Bone marrow (tissue), 2 donors: ENCODE measurements at regions not wholly inside any gene's neighbourhood (a gene's known extent, or its start where the extent isn't known, plus 50 kb on each side); places are given as distances from the start of the nearest gene placed in this dataset.
"Not testable (repeated sequence)": the region's sequence is repeated elsewhere in the genome, so short reads cannot be mapped to it uniquely, and the experiment has no call there.

Experiments
- DNase-seq, 2 donors: peaks; one replicate each; lab custom pipeline; 2025; lab: John Stamatoyannopoulos, UW

DNA sequence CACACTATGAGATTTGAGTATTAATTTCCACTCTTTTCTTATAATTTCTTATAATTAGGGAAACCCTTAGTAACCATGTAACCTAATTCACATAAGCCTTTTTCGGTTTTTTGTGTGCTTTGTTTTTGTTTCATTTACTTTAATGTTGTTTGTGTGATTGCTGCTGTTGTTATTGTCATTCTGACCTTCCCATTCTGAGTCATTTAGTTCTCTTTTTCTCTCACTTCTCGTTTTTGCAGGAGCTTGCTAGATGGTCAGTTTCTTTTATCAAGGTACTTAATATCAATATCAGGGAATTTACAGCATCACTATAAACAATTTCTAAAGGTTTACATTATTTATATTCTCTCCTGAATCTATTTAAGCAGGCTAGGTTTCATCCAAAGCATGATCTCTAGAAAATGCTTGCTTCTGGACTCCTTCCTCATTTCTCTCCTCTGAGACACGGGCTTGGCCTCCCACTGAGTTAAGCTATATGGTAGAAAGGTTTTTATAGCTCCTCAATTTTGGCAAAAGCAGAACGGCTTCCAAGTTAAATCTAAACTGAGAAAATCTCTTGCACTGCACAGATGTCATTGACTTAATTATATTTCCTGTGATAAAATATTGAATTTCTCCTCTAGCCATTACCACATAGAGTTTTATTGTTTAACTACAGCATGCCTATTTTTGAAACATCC, 534.2 kb downstream of the NSUN3 start:
- DNase-seq, result no peak

DNA sequence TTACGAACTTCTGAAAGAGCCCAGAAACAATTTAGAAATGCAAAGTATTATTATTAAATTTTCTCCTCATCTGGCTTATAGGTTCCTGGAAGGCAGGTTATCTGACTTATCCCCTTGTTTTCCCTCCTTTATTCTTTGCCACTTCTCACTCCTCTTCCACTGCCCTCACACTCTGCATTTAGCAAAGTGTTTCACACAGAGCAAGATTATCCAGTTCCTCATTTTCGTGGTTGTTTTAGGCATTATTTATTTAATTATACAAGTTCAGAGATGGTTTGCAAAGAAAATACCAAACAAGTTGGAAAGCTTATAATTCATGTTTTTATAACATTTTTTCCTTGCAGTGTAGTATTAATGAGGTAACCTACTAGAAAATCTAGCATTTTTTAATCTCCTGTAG, 544.9 kb downstream of the NSUN3 start:
- no peak for DNase-seq

DNA sequence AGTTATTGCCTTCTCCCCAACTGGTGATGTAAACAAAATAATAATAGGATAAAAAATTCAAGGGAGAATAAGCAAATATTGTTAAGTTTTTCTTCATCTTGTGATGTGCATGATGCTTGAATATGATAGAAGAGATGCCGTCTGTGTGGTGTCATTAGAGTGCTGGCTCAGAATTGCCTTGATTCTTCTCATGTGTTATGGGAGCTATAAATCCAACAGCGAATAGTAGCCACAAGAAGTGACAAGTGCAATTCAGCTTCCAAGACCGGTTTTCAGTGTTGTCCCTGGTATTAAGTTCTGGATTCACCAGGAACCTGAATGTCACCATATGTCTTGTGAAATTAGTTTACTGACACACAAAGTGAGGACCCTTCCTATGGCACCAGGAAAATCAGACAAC, 547.0 kb downstream of the NSUN3 start:
- no peak for DNase-seq

DNA sequence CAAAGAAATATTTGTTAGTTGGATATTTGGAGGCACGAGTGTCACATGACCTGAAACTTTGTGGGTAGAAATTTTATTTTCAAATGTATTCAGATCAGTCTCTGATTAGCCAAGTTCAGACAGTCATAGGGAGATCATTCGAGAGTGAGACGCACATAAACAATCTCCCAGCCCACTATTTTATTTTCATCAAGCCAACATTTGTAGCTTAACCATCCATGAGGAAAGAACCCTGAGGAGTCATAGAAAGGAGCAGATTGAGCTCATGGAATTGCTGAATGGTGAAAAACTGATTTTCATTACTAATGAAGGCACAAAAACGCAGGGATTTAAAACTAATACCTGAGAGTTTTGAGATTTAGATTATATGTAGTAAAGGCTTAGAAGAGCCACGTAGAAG, 548.7 kb downstream of the NSUN3 start:
- no peak for DNase-seq

DNA sequence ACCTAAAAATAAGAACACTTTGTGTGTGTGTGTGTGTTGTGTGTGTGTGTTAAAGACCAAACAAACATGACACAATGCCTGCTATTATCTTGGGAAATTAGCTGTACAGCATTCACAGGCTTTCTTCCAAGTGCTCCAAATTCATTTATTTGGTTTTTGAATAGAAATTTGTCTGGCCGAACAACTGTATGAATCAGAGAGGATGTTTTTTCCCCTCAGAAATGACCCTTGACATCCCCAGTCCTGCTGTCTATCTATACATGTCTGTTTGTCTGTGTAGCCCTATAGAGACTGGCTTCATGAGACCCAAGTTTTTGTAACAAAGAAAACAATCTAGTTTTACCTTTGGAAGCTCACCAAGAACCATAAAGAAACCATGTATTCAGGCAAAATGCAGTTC, 549.8 kb downstream of the NSUN3 start:
- no peak for DNase-seq

DNA sequence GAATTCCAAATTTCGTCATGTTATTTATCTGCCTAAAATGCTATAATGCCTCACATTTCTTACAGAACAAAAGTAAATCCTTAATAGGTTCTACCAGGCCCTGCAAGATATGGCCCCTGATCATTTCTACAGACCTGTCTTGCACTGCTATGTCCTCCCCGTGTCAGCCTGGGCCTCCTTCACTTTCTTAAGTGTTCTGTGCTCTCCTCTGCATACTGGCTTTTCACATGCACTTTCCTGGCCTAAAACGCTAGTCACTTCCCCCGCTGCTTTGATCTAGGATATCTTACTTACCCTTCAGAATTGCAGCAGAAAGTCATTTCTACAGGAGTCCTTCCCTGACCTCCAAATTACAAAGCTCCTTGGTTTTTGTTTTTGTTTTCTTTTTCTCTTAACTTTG, 551.3 kb downstream of the NSUN3 start:
- DNase-seq, result no peak

DNA sequence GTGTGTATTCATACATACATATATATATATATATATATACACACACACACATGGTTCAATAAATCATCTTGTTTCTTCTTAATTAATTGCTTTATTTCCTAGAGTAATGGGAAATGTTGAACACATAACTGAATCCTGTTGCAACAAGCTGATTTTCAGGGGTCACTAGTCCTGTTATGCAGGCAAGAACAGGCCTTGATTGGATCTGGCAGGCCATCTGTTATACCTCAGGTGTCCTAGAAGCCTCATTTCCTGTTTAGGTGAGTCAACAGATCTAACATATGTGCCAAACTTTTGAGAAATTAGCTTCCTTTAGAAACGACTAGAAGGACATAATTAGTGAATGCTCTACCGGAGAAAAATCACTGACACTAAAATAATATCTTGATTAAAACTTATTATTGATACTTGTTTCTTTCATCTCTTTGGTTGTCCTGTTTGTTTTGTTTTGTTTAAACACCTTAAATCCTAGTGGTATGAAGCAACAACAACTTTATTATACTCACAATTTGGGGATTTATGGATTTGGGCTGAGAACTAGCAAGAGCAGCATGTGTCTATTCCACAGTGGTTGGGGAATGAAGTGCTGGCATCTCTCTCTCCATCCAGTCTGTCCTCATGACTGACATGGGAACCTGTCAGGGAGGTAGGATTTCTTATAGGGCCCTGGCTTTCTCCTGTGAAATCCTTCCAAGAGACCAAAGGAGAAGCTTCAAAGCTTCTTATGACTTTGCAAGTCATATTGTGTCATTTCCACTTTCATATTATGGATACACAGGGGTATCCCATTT, 552.6 kb downstream of the NSUN3 start:
- no peak for DNase-seq

DNA sequence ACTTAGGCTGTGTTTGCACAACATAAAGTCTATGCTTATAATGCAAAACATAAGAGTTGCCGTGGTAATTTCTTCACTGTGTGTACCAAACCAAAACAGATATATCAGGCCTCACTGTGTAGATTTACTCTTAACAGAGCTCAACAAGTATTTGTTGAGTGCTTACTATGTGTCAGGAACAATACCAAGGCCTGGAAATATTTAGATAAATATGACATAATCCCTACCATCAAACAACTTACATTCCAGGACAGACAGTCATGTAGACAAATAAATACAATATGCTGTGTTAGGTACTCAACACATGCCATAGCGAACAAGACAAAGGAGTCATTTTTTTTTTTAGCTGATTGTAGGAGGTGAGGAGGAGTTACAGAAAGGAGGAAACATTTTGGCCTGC, 554.0 kb downstream of the NSUN3 start:
- DNase-seq, result no peak

DNA sequence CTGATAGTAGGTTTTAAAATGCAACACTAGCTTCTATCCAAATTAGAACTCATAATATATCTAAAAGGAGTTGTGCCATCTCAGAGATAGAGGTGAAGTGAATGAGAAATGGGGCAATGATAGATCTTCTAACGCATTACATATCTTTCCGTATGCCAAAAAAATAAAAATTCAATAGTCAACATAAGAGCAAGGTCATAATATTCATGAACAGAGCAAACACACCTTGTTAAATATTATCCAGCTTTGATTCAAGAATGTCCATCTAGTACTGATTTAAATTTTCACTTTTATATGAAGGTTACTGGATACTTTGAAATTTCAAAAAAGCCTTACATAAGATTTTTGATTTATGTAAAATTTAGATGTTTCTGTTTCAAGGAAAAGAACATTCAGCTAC, 554.5 kb downstream of the NSUN3 start:
- DNase-seq, result no peak

DNA sequence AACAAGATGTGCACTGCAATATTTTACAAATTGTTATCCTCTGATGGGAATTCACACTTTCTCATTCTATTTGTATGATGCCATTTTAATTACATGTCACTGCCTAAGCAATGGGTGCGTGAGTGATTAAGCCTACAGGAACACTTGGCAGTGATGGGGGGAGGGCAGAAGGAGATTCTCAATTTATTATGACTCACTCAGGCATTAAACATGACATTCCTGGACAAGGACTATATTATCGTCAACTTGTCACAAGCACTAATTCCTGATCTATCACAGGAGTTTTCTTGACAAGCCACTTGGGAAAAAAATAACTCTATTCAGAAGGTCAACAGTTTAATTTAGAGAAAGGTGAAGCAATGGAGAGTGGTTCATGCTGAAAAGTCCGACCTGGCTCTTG, 556.8 kb downstream of the NSUN3 start:
- no peak for DNase-seq

DNA sequence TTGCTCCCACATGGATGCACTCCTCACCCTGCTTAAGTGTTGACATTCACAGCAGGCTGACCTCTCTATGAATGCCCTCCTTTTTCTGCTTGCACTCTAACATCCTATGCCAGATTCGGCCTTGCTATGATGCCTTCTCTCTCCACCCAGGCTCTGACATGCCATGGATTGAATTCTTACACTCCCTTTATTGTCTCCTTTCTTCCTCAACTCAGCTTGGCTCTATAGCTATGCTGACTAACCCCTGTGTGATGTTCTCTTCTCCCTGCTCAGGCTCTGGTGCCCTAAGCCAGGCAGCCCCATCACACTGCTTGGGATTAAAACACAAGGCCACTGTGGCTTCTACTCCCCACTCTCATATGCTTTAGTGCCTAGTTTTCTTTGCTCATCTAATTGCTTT, 563.7 kb downstream of the NSUN3 start:
- no peak for DNase-seq

DNA sequence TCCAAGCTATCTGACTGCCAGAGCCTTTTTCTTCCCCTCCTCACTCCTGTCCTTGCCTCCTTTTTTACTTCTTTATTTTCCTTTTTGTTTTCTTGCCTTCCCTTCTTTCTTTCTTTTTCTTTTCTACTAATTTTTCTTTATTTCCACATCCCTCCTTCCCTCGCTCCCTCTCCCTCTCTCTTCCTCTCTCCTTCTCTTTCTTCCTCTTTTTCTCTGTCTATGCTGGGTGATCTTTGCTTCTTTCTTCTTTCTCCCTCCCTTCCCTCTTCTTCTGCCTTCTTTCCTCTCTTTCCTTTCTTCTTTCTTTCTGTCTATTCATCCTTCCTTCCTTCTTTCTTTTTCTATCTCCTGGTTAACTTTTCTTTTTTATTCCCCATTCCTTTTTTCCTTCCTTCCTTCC, 564.8 kb downstream of the NSUN3 start:
- no peak for DNase-seq

DNA sequence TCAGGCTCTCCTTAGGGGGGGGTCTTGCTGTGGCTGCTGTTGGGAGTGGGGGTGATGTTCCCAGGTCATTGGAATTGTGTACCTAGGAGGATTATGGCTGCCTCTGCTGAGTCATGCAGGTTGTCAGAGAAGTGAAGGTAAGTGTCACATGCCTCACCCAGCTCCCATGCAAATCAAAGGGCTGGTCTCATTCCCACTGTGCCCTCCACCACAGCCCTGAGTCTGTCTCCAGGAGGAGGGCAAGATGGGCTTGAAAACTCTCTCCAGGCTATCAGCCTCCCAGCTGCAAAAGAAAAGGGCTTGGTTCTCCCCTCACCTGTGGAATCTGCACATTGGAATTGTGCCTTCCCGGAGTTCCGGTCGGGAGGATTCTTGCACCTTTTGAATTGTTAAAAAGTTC, 580.5 kb downstream of the NSUN3 start:
- no peak for DNase-seq

DNA sequence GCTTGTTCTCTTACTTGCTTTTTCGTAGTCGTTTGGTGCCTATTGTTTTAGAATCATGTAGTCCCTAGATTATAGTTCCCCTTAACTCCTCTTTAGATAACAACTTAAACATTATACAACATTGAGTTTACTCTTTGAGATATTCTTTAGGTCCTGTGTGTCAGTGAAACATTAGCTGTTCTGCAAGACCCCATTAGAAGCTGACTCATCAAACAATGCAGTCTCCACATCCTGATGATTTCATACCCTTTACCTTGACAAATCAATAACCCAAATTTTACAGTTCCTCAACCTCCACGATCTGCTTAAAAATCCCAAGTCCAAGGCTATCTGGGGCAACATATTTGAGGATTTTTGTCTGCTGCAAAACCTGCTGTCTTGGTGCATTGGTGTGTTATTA, 582.9 kb downstream of the NSUN3 start:
- no peak for DNase-seq

DNA sequence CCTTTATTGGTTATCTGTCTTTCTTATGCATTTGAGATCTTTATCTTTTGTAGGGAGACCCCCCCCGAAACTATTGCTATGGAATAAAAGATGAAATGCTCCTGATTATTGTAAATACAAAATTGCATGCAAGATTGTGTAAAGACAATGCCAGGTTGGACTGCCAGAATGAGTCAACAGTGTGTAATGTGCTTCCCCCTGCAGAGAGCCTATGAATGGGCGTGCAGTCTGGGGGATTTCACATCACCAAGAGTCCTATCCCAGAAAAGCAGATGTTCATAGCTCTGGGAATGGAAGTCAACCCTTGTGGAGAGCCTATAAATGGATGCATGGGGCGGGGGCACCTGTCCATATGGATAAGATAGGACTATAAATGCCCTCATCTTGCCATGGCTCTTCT, 584.3 kb downstream of the NSUN3 start:
- no peak for DNase-seq

DNA sequence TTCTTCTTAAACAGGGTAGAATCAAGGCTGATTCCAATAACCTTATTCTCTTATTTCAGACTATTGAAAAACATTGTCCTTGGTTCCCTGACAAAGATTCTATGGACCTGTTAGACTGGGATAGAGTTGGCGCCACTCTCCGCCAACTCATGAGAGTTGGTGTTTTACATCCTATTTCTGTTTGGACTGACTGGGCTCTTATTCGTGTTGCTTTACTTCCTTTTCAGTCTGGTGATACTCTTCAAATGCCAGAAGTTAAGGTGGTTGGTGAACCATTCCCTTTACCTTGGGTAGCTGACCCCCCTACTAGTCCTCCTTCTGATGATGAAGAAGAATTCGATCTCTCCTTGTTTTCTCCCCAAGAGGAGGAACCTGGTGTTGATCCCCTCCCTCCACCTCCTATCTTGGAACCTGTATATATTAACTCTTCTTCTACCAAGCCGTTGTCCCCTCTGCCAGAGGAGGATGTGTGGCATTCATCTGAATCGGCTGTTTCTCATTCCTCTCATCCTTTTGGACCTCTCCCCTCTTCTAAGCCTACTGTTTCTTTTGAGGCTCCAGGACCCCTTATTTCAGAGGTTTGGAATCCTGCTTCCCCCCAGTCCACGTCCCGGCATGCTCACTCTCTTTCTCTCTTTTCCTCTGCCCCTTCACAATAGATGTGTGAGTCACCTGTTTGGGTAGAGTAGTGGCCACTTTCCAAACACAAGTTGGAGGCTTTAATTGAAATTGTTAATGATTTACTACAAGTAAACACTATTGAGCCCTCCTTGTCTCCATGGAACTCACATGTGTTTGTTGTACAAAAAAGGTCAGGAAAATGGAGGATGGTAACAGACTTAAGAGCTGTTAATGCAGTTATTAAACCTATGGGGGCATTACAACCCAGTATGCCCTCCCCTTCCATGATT, 585.7 kb downstream of the NSUN3 start:
- DNase-seq, result not testable (repeated sequence)

DNA sequence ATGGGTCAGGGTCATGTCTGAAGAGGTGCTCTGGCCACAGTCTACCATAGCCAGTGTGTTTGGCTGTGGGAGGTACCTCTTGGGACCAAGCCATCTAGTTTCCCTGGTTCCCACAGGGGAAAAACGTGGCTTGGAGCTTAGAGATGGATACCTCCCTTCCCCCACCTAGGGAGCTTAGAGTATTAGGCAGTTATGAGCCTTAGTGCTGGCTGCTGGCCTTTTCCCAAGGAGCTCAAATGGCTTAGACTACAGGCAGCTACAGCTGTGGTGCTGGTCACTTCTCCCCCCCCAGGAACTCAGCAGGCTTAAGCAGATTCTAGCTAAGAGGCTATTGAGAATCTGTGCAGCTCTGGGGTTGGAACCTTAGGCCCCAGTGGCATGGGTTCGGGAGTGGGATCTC, 591.2 kb downstream of the NSUN3 start:
- no peak for DNase-seq

DNA sequence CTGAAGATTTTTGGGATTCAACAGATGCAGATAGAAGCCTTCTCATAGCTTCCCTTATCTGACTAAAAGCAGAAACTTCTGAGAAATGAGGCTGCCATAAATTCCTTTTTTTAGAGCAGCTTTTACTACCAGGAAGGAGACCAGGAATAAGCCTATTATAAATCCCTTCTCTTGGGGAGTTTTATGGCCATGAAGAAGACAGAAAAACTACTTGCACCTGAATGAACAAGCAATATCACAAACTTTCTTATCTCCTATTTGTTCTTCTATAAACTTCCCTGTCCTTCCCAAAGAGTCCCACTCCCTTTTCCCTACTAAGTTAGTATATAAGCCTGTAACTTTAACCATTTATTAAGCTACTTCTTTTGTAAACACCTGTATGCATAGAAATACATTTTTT, 603.1 kb downstream of the NSUN3 start:
- no peak for DNase-seq

DNA sequence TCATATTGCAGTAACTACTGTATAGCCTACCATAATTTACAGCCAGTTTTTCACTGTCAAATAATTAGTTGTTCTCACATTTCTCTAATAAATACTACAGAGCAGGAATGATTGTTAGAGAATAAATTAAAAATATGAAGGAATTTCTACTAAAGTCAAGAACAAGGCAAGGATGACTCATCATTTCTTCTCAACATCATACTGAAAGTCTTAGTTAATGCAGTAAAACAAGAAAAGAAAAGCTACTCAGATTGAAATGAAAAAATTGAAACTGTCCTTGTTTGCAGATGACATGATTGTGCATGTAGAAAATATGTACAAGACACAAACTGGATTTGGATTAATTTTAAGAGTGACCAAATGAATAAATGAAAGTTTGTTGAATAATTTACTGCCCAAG, 608.2 kb downstream of the NSUN3 start:
- DNase-seq, result no peak

DNA sequence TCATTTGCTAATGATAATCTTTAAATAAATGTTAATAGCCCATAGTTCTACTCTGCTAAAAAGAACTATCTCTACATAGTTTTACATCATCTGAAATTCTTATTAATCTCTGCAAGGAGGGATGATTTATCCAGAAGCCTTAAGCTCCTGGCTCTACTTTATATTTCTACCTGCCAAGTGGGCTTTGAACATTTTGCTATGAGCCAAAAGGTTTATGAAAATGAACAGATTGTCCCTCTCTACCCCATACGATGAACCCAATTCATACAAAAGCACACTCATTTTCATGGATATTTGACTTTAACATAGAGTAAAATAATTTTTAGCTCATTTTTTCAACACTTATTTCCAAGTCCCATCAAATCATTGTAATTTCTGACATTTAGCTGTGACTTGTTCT, 611.0 kb downstream of the NSUN3 start:
- no peak for DNase-seq

DNA sequence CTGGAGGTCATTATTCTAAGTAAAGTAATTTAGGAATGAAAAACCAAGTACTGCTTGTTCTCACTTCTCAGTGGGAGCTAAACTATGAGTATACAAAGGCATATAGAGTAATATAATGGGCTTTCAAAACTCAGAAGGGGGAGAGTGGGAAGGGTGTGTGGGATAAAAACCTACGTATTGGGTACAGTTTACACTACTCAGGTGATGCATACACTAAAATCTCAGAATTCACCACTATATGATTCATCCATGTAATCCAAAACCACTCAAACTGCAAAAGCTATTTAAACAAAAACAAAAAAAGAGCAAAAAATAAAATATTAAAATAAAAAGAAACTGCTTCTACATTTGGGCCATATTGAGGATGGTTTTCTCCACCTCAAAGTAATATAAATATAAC, 623.3 kb downstream of the NSUN3 start:
- DNase-seq, result no peak

DNA sequence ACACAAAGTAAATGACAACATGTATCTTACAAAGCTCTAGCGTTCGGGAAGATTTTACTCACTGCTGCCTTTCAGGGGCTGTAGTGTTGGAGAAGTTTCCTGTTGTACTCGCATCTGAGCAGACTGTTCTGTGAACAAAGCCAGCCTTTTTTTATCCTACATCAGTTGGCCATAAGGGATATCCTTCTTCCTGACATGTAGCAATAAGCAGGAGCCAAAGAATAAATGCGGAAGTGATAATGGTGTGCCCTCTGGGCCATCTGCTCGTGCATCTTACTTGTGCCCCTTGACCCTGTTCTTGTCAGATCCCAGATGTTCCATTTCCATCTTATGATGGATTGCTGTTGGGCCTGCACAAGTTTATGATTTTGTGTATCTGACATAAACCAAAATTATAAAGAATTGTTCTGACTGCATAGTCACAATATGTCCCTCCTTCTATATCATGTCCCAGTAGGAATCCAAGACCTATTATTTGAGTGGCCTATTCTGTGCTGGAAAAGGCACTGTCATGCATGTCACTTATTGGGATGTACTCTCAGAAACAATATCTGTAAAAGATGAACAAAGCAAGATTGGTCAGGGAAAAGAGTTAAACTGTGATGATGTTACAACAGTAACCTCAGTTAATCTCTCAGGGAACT, 631.3 kb downstream of the NSUN3 start:
- DNase-seq, result no peak
